A549 (cell line): ENCODE measurements at regions not wholly inside any gene's neighbourhood (a gene's known extent, or its start where the extent isn't known, plus 50 kb on each side); places are given as distances from the start of the nearest gene placed in this dataset.

Source experiments
- ATAC-seq, 2 experiments: fragments of 200-7000 bp in 1 of 2; fragments of >200 bp in 1 of 2; cut with Nextera tagmentation in 1 of 2; cut with Tn5 transposase in 1 of 2; 3 replicates each; pipeline versions ENCODE4 v1.8.0 to v1.9.1; 2018 to 2020; ENCODE audit warnings: mild to moderate bottlenecking in 1 of 2, moderate library complexity in 1 of 2
- CTCF ChIA-PET: fragments of 300-600 bp; sonication (Branson Sonifier 250); formaldehyde crosslinking; extraction: SDS; loops from one replicate; lab custom pipeline; 2021; ENCODE audit warnings: antibody characterized with exemption, inconsistent platforms; lab: Yijun Ruan, JAX
- POLR2A ChIA-PET: fragments of 350-600 bp; formaldehyde crosslinking; extraction: SDS; loops from one replicate; lab custom pipeline; 2021; ENCODE audit warnings: antibody characterized with exemption, inconsistent platforms; lab: Yijun Ruan, JAX
- DNase-seq, 2 experiments: peaks; one replicate each; pipeline versions ENCODE4 v3.0.0 to v3.0.0-alpha.2; 2011 to 2016; ENCODE audit warnings: low read depth in 1 of 2, low spot score in 1 of 2
- FAIRE-seq: peaks from 2 replicates; lab custom pipeline; 2011; peaks lifted over from hg19 to GRCh38; lab: Jason Lieb, UNC
- H3K27ac ChIP-seq, 2 experiments: fragments of >200 bp; sonication (Bioruptor Twin); formaldehyde crosslinking; 3 replicates each; pipeline ENCODE4 v1.5.1; 2016 to 2017
- H3K4me1 ChIP-seq: fragments of >200 bp; sonication (Bioruptor Twin); formaldehyde crosslinking; 3 replicates; pipeline ENCODE4 v1.6.1; 2016
- H3K4me2 ChIP-seq: fragments of >200 bp; sonication (Bioruptor Twin); formaldehyde crosslinking; 3 replicates; pipeline ENCODE4 v1.6.1; 2016
- H3K4me3 ChIP-seq: fragments of >200 bp; sonication (Bioruptor Twin); formaldehyde crosslinking; 3 replicates; pipeline ENCODE4 v1.5.1; 2016
- H3K9me3 ChIP-seq: fragments of >200 bp; sonication (Bioruptor Twin); formaldehyde crosslinking; 3 replicates; pipeline ENCODE4 v1.6.1; 2016
- BHLHE40 ChIP-seq: IDR thresholded peaks from 2 replicates; pipeline ENCODE4 v1.6.1; 2012; ENCODE audit warnings: low read depth, low read length, inconsistent platforms
- CBX2 ChIP-seq: fragments of 200-600 bp; sonication (generic); IDR thresholded peaks from 2 replicates; pipeline ENCODE4 v1.6.1; 2016; ENCODE audit warnings: low read depth, mild to moderate bottlenecking, borderline replicate concordance
- CBX8 ChIP-seq: fragments of 200-600 bp; sonication (generic); IDR thresholded peaks from 2 replicates; pipeline ENCODE4 v1.6.1; 2016
- EHMT2 ChIP-seq: fragments of 200-600 bp; sonication (generic); IDR thresholded peaks from 2 replicates; pipeline ENCODE4 v1.6.1; 2016; ENCODE audit warnings: antibody characterized with exemption, low read depth, mild to moderate bottlenecking, moderate library complexity
- EP300 ChIP-seq, 2 experiments: fragments of >200 bp; sonication (Bioruptor Twin); formaldehyde crosslinking; IDR thresholded peaks; 2 replicates in 1 of 2; 3 replicates in 1 of 2; pipeline ENCODE4 v1.6.1; 2016 to 2017
- FOXS1 ChIP-seq: fragments of 250-450 bp; sonication (Bioruptor Pico); IDR thresholded peaks from 2 replicates; pipeline ENCODE4 v1.5.0; 2020; ENCODE audit warnings: mild to moderate bottlenecking, moderate library complexity
- HDAC2 ChIP-seq: fragments of 200-600 bp; sonication (generic); IDR thresholded peaks from 2 replicates; pipeline ENCODE4 v1.6.1; 2016
- HEYL ChIP-seq: fragments of 250-450 bp; sonication (Bioruptor Pico); IDR thresholded peaks from 2 replicates; pipeline ENCODE4 v1.8.0; 2021; ENCODE audit warnings: mild to moderate bottlenecking, moderate library complexity
- HOXA7 ChIP-seq: fragments of 250-450 bp; sonication (Bioruptor Pico); IDR thresholded peaks from 2 replicates; pipeline ENCODE4 v1.5.0; 2020; ENCODE audit warnings: mild to moderate bottlenecking, moderate library complexity
- HOXB5 ChIP-seq: fragments of 250-450 bp; sonication (Bioruptor Pico); IDR thresholded peaks from 2 replicates; pipeline ENCODE4 v1.5.0; 2020; ENCODE audit warnings: mild to moderate bottlenecking, moderate library complexity
- JUNB ChIP-seq: fragments of >200 bp; sonication (Bioruptor Twin); formaldehyde crosslinking; IDR thresholded peaks from 2 replicates; pipeline ENCODE4 v1.6.1; 2016
- KDM1A ChIP-seq: fragments of 200-600 bp; sonication (generic); IDR thresholded peaks from 2 replicates; pipeline ENCODE4 v1.6.1; 2016; ENCODE audit warnings: low read depth, mild to moderate bottlenecking
- KDM5A ChIP-seq: fragments of 200-600 bp; sonication (generic); IDR thresholded peaks from 2 replicates; pipeline ENCODE4 v1.6.1; 2016; ENCODE audit warnings: antibody characterized with exemption, mild to moderate bottlenecking
- MAZ ChIP-seq: fragments of 150-350 bp; IDR thresholded peaks from 2 replicates; pipeline ENCODE4 v1.6.1; 2014; ENCODE audit warnings: antibody characterized with exemption, low read depth, low read length, borderline replicate concordance
- MYC ChIP-seq: IDR thresholded peaks from 2 replicates; pipeline ENCODE4 v1.6.1; 2012; ENCODE audit warnings: mild to moderate bottlenecking, inconsistent platforms, low read length, improper control_type of control experiment, borderline replicate concordance
- NPAS2 ChIP-seq: fragments of 250-450 bp; sonication (Bioruptor Pico); IDR thresholded peaks from 2 replicates; pipeline ENCODE4 v1.8.0; 2022; ENCODE audit warnings: mild to moderate bottlenecking, moderate library complexity, borderline replicate concordance
- NR3C1 ChIP-seq: fragments of >200 bp; sonication (Bioruptor Twin); formaldehyde crosslinking; IDR thresholded peaks from 3 replicates; pipeline ENCODE4 v1.6.1; 2017
- PHF8 ChIP-seq: fragments of 200-600 bp; sonication (generic); IDR thresholded peaks from 2 replicates; pipeline ENCODE4 v1.6.1; 2016; ENCODE audit warnings: low read depth, mild to moderate bottlenecking, antibody characterized with exemption, moderate library complexity, borderline replicate concordance
- POLR2A ChIP-seq: IDR thresholded peaks from 2 replicates; pipeline ENCODE4 v1.6.1; 2012; ENCODE audit warnings: mild to moderate bottlenecking, low read length
- RCOR1 ChIP-seq: fragments of 150-350 bp; IDR thresholded peaks from 2 replicates; pipeline ENCODE4 v1.6.1; 2014; ENCODE audit warnings: antibody characterized with exemption, low read length, low read depth
- REST ChIP-seq: fragments of 200-600 bp; sonication (generic); IDR thresholded peaks from 2 replicates; pipeline ENCODE4 v1.6.1; 2016; ENCODE audit warnings: antibody characterized with exemption, mild to moderate bottlenecking, moderate library complexity
- SMC3 ChIP-seq: fragments of >200 bp; sonication (Bioruptor Twin); formaldehyde crosslinking; IDR thresholded peaks from 3 replicates; pipeline ENCODE4 v1.6.1; 2018; ENCODE audit warnings: inconsistent platforms
- USF2 ChIP-seq: fragments of 450-650 bp; IDR thresholded peaks from 2 replicates; pipeline ENCODE4 v1.6.1; 2014; ENCODE audit warnings: antibody characterized with exemption
- ZC3H11A ChIP-seq: fragments of 450-650 bp; IDR thresholded peaks from 2 replicates; pipeline ENCODE4 v1.6.1; 2014; ENCODE audit warnings: antibody characterized with exemption, mild to moderate bottlenecking
- ZNF302 ChIP-seq: fragments of 250-450 bp; sonication (Bioruptor Pico); IDR thresholded peaks from 2 replicates; pipeline ENCODE4 v1.9.0; 2021; ENCODE audit warnings: inconsistent platforms, mild to moderate bottlenecking, moderate library complexity
- WGBS: methylation state at CpG from one replicate; pipeline ENCODE4 v1.1.6; 2017; ENCODE audit errors: missing lambda C conversion rate; 5-methylcytosine and 5-hydroxymethylcytosine counted together

DNA sequence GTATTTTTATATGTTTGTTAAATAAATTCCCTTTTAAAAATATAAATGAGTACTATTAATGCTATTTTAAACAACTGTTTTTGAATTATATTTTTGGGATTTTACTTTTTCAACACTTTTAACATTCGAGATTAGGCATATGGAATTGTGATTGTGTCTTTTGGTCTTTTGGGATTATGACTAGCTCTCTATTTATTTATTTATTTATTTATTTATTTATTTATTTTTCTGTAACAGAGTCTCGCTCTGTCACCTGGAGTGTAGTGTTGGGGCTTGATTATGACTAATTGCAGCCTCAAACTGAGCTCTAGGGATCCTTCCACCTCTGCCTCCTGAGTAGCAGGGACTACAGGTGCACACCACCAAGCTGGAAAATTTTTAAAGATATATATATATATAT is 1101.6 kb downstream of the FAM133A start:
- ChIA-PET POLR2A (no interaction called here), CTCF (no interaction called here)
- no peak for FAIRE-seq

DNA sequence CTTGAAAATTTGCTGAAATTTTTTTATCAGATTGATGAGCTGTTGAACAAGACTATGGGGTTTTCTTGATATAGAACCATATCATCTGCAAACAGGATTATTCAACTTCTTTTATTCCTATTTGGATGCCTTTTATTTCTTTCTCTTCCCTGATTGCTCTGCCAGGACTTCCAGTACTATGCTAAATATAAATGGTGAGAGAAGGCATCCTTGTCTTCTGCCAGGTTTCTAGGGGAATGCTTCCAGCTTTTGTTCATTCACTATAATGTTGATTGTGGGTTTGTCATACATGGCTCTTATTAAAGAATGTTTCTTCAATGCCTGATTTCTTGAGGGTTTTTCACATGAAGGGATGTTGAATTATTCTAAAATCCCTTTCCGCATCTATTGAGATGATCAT is 1139.5 kb downstream of the FAM133A start:
- no peak for DNase-seq
- 96% methylated on average over 1 of the region's 1 CpG for WGBS
- FAIRE-seq = no peak
- Histone ChIP-seq H3K27ac (no peak overlapping the region), H3K4me2 (no peak overlapping the region), H3K4me1 (no peaks in the 10 kb centered on the region), H3K4me3 (no peak overlapping the region), H3K9me3 (no peaks in the 10 kb centered on the region)
- TF ChIP-seq HOXB5 (CRISPR knock-in tag) (no peak), SMC3 (no peak), ZC3H11A (no peak), HEYL (no peak), JUNB (no peak), EP300 (IDR thresholded peaks at IDR 0.05) (no peak), USF2 (no peak), HOXA7 (CRISPR knock-in tag) (no peak), RCOR1 (no peak), POLR2A (no peak), NR3C1 (no peak), MAZ (no peak), CBX2 (no peak), BHLHE40 (no peak), HDAC2 (no peak), NPAS2 (CRISPR knock-in tag) (no peak), REST (no peak), MYC (no peak), ZNF302 (no peak), PHF8 (no peak)
- POLR2A ChIA-PET = no interaction called here
- no peak for ATAC-seq
- CTCF ChIA-PET = no interaction called here

More for the DNA sequence above, 1101.6 kb downstream of the FAM133A start:
- TF ChIP-seq ZC3H11A = 0 out of 2 replicates have a peak, but pooled peaks have one; percentile 19
- no peak for TF ChIP-seq KDM5A
- TF ChIP-seq EHMT2 = no peak
- no peak for TF ChIP-seq KDM1A
- TF ChIP-seq CBX8 = no peak
- no peak for TF ChIP-seq FOXS1 (CRISPR knock-in tag)
- no peak for TF ChIP-seq HEYL
- no peak overlapping the region for H3K4me2 ChIP-seq
- H3K27ac ChIP-seq = no peak overlapping the region
- no peak for DNase-seq
- H3K4me3 ChIP-seq = no peak overlapping the region
- WGBS = 0% methylated on average over 2 of the region's 2 CpGs
- no peaks in the 10 kb centered on the region for H3K9me3 ChIP-seq
- no peaks in the 10 kb centered on the region for H3K4me1 ChIP-seq
- no peak for ATAC-seq
